ENCODE measurements at regions not wholly inside any gene's neighbourhood (a gene's known extent, or its start where the extent isn't known, plus 50 kb on each side); places are given as distances from the start of the nearest gene placed in this dataset.
"Not testable (repeated sequence)": the region's sequence is repeated elsewhere in the genome, so short reads cannot be mapped to it uniquely, and the experiment has no call there.

GRCh38 chr17:6254036-6254435 lies 180.9 kb downstream of the AIPL1 start:
- no peaks in the 10 kb centered on the region for H3K36me3 Mint-ChIP-seq (ENCODE audit: low read depth, unreplicated experiment)
- Histone ChIP-seq H3K9ac (ENCODE audit: low read length) (no peak overlapping the region), H2AFZ (ENCODE audit: low read depth, low read length) (no peak overlapping the region), H3K79me2 (ENCODE audit: insufficient read depth, low read length) (no peaks in the 10 kb centered on the region), H3K4me3 (ENCODE audit: insufficient read depth, low read depth, low read length) (no peak overlapping the region), H3K9me3 (ENCODE audit: insufficient read depth, low read depth, low read length) (no peaks in the 10 kb centered on the region), H3K27me3 (ENCODE audit: insufficient read depth, low read length) (no peaks in the 10 kb centered on the region), H3K4me1 (ENCODE audit: insufficient read depth, low read length) (peaks cover 13% of the 10 kb centered on the region), H3K4me2 (ENCODE audit: low read length) (no peak overlapping the region), H4K20me1 (ENCODE audit: insufficient read depth, low read length) (no peaks in the 10 kb centered on the region), H3K36me3 (ENCODE audit: insufficient read depth, low read length) (no peaks in the 10 kb centered on the region), H3K27ac (ENCODE audit: low read depth, low read length) (no peak overlapping the region)
- H3K4me1 Mint-ChIP-seq (ENCODE audit: low read depth, unreplicated experiment) = peaks cover 8% of the 10 kb centered on the region
- no peaks in the 10 kb centered on the region for H3K9me3 Mint-ChIP-seq (ENCODE audit: unreplicated experiment)
- TF ChIP-seq, protein P1, sequence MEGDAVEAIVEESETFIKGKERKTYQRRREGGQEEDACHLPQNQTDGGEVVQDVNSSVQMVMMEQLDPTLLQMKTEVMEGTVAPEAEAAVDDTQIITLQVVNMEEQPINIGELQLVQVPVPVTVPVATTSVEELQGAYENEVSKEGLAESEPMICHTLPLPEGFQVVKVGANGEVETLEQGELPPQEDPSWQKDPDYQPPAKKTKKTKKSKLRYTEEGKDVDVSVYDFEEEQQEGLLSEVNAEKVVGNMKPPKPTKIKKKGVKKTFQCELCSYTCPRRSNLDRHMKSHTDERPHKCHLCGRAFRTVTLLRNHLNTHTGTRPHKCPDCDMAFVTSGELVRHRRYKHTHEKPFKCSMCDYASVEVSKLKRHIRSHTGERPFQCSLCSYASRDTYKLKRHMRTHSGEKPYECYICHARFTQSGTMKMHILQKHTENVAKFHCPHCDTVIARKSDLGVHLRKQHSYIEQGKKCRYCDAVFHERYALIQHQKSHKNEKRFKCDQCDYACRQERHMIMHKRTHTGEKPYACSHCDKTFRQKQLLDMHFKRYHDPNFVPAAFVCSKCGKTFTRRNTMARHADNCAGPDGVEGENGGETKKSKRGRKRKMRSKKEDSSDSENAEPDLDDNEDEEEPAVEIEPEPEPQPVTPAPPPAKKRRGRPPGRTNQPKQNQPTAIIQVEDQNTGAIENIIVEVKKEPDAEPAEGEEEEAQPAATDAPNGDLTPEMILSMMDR (IDR thresholded peaks at IDR 0.05; ENCODE audit: insufficient read depth, low read depth, low read length) = no peak
- TF ChIP-seq EZH2 (IDR thresholded peaks at IDR 0.05; ENCODE audit: insufficient read depth, low read length) = no peak
- no peak overlapping the region for H3K4me3 Mint-ChIP-seq (ENCODE audit: unreplicated experiment)
- peaks cover 20% of the 10 kb centered on the region for H3K27me3 Mint-ChIP-seq (ENCODE audit: low read depth, unreplicated experiment)
- no peak overlapping the region for H3K27ac Mint-ChIP-seq (ENCODE audit: unreplicated experiment)
- FAIRE-seq (no peak), DNase-seq (ENCODE audit: low read depth) (peak; percentile 12)

DNA sequence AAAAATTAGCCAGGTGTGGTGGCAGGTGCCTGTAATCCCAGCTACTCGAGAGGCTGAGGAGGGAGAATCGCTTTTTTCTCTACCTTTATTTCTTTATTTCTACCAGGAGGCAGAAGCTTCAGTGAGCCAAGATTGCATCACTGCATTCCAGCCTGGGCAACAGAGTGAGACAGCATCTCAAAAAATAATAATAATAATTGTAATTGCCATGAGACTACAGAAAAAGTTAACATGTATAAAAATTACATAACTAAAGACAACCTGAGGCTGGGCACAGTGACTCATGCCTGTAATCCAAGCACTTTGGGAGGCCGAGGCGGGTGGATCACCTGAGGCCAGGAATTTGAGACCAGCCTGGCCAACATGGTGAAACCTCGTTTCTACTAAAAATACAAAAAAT lies 181.5 kb downstream of the WSCD1 start:
- H4K20me1 ChIP-seq (ENCODE audit: insufficient read depth, low read length); H3K9me3 Mint-ChIP-seq (ENCODE audit: unreplicated experiment); H3K27me3 ChIP-seq (ENCODE audit: insufficient read depth, low read length); H2AFZ ChIP-seq (ENCODE audit: low read depth, low read length); H3K79me2 ChIP-seq (ENCODE audit: insufficient read depth, low read length); H3K9ac ChIP-seq (ENCODE audit: low read length); H3K4me3 ChIP-seq (ENCODE audit: insufficient read depth, low read depth, low read length); FAIRE-seq; H3K4me1 ChIP-seq (ENCODE audit: insufficient read depth, low read length); H3K4me3 Mint-ChIP-seq (ENCODE audit: unreplicated experiment); H3K4me2 ChIP-seq (ENCODE audit: low read length); H3K36me3 ChIP-seq (ENCODE audit: insufficient read depth, low read length); H3K9me3 ChIP-seq (ENCODE audit: insufficient read depth, low read depth, low read length); DNase-seq (ENCODE audit: low read depth); H3K27ac Mint-ChIP-seq (ENCODE audit: unreplicated experiment); H3K36me3 Mint-ChIP-seq (ENCODE audit: low read depth, unreplicated experiment); H3K27ac ChIP-seq (ENCODE audit: low read depth, low read length); H3K4me1 Mint-ChIP-seq (ENCODE audit: low read depth, unreplicated experiment): not testable (repeated sequence)
- peaks cover 24% of the 10 kb centered on the region for H3K27me3 Mint-ChIP-seq (ENCODE audit: low read depth, unreplicated experiment)

- TF ChIP-seq EZH2 (IDR thresholded peaks at IDR 0.05; ENCODE audit: insufficient read depth, low read length) = no peak
- TF ChIP-seq, protein P1 (IDR thresholded peaks at IDR 0.05; ENCODE audit: insufficient read depth, low read depth, low read length) = no peak
- no peaks in the 10 kb centered on the region for H3K36me3 Mint-ChIP-seq (ENCODE audit: low read depth, unreplicated experiment)
These were observed 179.6 kb downstream of the WSCD1 start for GRCh38 chr17:6249732-6250131.

More at GRCh38 chr17:6249732-6250131, 179.6 kb downstream of the WSCD1 start:
- Histone ChIP-seq H3K9me3 (ENCODE audit: insufficient read depth, low read depth, low read length) (no peaks in the 10 kb centered on the region), H2AFZ (ENCODE audit: low read depth, low read length) (no peak overlapping the region), H3K36me3 (ENCODE audit: insufficient read depth, low read length) (no peaks in the 10 kb centered on the region), H3K9ac (ENCODE audit: low read length) (no peak overlapping the region), H3K79me2 (ENCODE audit: insufficient read depth, low read length) (no peaks in the 10 kb centered on the region), H3K27ac (ENCODE audit: low read depth, low read length) (no peak overlapping the region), H3K4me3 (ENCODE audit: insufficient read depth, low read depth, low read length) (no peak overlapping the region), H3K27me3 (ENCODE audit: insufficient read depth, low read length) (no peaks in the 10 kb centered on the region), H4K20me1 (ENCODE audit: insufficient read depth, low read length) (no peaks in the 10 kb centered on the region), H3K4me1 (ENCODE audit: insufficient read depth, low read length) (peaks cover 3% of the 10 kb centered on the region), H3K4me2 (ENCODE audit: low read length) (no peak overlapping the region)
- no peak overlapping the region for H3K4me3 Mint-ChIP-seq (ENCODE audit: unreplicated experiment)
- no peak overlapping the region for H3K27ac Mint-ChIP-seq (ENCODE audit: unreplicated experiment)
- DNase-seq (ENCODE audit: low read depth) = no peak
- no peaks in the 10 kb centered on the region for H3K4me1 Mint-ChIP-seq (ENCODE audit: low read depth, unreplicated experiment)
- H3K27me3 Mint-ChIP-seq (ENCODE audit: low read depth, unreplicated experiment) = peaks cover 38% of the 10 kb centered on the region
- no peak for FAIRE-seq
- no peaks in the 10 kb centered on the region for H3K9me3 Mint-ChIP-seq (ENCODE audit: unreplicated experiment)
